NCI-H146 (cell line): ENCODE measurements at regions not wholly inside any gene's neighbourhood (a gene's known extent, or its start where the extent isn't known, plus 50 kb on each side); places are given as distances from the start of the nearest gene placed in this dataset.

Experiments used
- DNase-seq: peaks from one replicate; lab custom pipeline; 2025; lab: John Stamatoyannopoulos, UW

DNA sequence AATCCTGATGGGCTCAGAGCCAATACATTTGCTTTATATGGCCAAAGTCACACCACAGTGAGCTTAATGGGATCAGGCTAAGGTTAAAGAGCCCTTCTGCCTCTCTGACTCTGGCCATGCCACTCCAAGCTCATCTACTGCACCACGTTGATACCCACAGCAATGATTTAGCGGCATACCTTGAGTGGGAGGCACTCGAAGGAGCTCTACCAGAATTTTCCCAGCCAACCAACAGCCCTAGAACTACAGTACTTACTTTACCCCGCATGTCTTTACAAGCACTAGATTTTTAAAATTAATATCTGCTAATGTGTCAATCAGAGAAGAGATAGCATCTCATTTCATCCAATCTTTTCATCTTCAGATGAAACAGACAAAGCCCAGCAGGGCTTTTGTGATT is 300.5 kb downstream of the GRIN2B start:
- no peak for DNase-seq

DNA sequence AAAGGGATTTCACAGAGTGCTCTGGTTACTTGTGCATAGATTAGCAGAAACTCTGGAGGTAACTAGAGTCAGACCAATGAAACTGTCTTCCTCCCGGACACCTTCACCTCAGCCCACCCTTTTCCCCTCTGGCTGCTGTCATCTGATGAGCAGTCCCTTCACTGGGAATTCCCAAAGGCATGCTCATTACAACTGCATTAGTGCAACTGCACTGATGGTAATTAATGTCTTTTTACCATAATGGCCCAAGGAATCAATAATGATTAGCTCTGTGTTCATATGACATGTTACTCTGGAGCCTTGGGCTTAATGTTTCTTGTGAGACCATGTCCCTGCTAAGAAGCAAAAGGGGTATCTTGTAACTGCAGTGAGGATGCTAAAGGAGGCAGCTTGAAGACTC is 304.5 kb downstream of the GRIN2B start:
- DNase-seq: no peak

GRCh38 chr12:13670285-13670866 is 311.0 kb downstream of the GRIN2B start:
- no peak for DNase-seq

- DNase-seq: no peak
Measured at GRCh38 chr12:13668880-13669279, 312.5 kb downstream of the GRIN2B start.

DNA sequence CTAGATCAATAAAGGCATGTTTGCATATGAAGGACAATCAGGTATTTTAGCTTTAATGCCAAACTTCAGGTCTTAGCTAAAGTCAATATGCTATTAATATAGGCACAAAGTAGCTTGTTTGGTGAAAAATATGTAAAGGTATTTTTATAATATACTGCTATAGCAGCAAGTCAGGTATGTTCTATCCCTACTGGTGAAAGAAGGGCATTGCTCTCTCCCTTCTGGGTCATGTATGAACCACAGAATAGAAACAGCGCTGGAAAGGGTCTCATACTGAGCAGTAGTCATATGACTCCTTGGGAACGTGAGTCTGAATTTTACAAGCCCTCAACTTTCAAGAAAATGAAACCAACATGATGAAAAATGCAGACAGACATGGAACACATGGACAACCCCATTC is 314.6 kb downstream of the GRIN2B start:
- no peak for DNase-seq

- peak; percentile 44 for DNase-seq
Measured at GRCh38 chr12:13661005-13661887, 320.2 kb downstream of the GRIN2B start.

DNA sequence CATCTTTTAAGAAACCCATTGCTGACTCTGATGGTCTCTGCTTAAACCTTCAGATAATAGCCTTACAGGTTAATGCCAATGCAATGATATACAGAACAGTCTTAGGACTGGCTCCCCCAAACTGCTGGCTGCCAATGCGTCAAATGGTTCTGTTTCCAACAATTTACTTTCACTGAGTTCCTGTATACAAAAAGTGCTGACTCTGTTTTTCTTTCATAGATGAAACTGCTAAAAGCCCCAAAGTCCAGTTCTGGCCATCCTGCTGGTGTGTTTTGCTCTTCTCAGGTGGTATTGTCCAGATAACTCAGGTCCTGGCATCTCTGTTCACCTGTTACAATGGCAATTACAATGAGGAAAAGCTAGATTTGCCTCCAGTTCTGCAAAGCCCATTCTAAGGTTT is 326.9 kb downstream of the GRIN2B start:
- DNase-seq: no peak

GRCh38 chr12:13652105-13652504 is 329.3 kb downstream of the GRIN2B start:
- DNase-seq: no peak

DNA sequence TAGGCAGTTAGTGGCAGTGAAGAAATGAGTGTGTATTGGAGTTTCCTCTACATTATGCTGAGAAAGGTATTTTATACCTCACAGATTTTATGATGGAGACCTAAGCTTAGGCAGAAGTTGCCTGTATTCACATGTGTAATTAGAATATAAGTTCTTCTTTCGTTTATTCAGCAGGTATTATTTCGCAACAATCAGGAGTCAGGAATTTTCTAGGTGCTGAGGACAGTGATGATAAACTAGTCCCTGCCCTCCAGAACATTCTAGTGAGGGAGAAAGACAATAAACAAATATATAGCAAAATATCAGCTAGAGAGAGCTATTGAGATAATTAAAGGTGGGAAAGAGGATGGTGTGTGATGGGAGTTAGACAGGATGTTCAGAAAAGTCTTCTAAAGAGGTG is 345.7 kb downstream of the GRIN2B start:
- no peak for DNase-seq

- DNase-seq: no peak
Measured at GRCh38 chr12:13631873-13632272, 349.5 kb downstream of the GRIN2B start.

DNA sequence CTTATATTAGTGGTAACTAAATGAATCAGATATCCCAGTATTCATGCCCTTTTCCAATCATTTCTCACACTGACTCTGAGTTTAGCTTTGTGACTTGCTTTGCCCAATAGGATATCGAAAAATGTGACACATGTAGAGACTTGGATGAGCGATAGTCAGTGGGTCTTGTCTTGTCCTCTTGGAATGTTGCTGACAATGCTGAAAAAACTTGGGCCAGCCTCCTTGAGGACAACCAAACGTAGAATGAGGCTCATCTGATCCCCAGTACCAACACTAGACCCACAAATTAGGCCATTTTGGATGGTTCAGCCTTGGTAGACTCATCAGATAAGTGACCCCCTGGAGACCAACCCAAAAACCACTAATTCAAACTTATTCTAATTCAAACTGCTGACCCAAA is 351.0 kb downstream of the GRIN2B start:
- no peak for DNase-seq

DNA sequence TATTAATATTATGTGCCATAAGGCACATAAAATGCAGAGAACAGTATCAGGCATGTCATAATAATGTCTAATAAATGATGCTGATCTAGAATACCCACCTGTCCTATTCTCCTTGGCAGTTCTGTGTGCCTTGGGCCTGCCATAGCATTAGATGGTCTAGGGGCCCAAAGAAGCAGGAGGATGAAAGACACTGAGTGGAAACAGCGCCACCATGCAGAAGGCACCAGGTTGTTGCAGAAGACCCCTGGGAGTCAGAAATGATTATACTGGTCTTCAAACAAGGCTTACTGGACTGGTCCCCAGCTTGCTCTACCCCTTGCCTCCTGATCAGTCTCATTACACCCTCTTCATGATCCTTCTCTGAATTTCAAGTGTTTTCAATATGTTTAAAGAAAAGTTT is 353.3 kb downstream of the GRIN2B start:
- DNase-seq: no peak

- DNase-seq: peak; percentile 2
Measured at GRCh38 chr12:13627536-13627935, 353.9 kb downstream of the GRIN2B start.

GRCh38 chr12:13613297-13613696 is 368.1 kb downstream of the GRIN2B start:
- DNase-seq: no peak

GRCh38 chr12:13609894-13610679 is 371.3 kb downstream of the GRIN2B start:
- DNase-seq: peak; percentile 14

- no peak for DNase-seq
Measured at GRCh38 chr12:13606290-13606689, 375.1 kb downstream of the GRIN2B start.

DNA sequence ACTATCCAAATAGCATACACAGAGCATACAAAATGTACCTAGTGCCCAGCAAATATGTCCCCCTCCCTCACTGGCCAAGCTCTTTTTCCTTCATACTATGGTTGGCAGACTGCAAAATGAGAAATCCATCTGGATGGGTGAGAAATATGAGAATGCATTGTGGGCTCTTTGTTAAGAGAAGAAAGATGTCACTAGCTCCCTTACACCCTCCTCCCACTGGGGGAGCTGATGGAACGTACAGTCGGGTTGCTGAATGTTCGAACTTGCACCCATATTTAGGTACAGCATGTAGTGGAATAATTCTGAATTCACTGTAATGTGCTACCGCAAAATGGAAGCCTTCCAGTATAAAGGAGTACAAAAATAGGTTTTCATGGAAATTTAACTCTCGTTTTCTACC is 377.4 kb downstream of the GRIN2B start:
- no peak for DNase-seq

- no peak for DNase-seq
Measured at GRCh38 chr12:13602172-13602571, 379.2 kb downstream of the GRIN2B start.

DNA sequence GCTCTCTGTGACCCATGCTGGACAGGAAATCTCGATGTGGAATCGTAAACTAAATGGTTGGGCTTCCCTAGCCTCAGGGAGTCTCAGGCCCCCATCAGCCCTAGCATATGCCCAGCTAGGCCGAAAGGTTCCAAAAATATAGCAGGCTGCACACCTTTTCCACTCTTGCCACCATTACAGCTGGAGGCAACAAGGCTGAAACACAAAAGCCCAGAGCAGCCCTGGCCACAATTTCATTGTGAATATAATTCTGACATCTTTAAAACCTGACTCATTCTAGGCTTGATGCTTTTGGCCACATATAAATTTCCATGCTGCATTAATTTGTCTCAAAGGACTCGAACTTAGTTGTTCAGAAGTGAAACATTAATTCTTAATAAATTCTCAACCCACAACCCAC is 382.2 kb downstream of the GRIN2B start:
- DNase-seq: no peak

- DNase-seq: no peak
Measured at GRCh38 chr12:13597837-13598236, 383.6 kb downstream of the GRIN2B start.

GRCh38 chr12:13597166-13597565 is 384.2 kb downstream of the GRIN2B start:
- DNase-seq: no peak

GRCh38 chr12:13596714-13597113 is 384.7 kb downstream of the GRIN2B start:
- no peak for DNase-seq
